Skeletal muscle cell (primary cell): ENCODE measurements at regions not wholly inside any gene's neighbourhood (a gene's known extent, or its start where the extent isn't known, plus 50 kb on each side); places are given as distances from the start of the nearest gene placed in this dataset.

Source experiments
- DNase-seq: peaks from one replicate; pipeline ENCODE4 v3.0.0-alpha.2; 2010; ENCODE audit warnings: low read depth
- H3K4me3 ChIP-seq: 2 replicates; pipeline ENCODE4 v1.5.1; 2011; ENCODE audit warnings: low read depth, mild to moderate bottlenecking, control low read depth, low read length, moderate library complexity

GRCh38 chrX:122667667-122668066 lies 516.4 kb upstream of the GRIA3 start:
- H3K4me3 ChIP-seq, result no peak overlapping the region
- DNase-seq, result no peak

- DNase-seq, result no peak
- H3K4me3 ChIP-seq, result no peak overlapping the region
These were observed 480.3 kb upstream of the GRIA3 start for GRCh38 chrX:122703762-122704161.

GRCh38 chrX:122739770-122740169 lies 444.3 kb upstream of the GRIA3 start:
- H3K4me3 ChIP-seq, result no peak overlapping the region
- DNase-seq, result no peak

DNA sequence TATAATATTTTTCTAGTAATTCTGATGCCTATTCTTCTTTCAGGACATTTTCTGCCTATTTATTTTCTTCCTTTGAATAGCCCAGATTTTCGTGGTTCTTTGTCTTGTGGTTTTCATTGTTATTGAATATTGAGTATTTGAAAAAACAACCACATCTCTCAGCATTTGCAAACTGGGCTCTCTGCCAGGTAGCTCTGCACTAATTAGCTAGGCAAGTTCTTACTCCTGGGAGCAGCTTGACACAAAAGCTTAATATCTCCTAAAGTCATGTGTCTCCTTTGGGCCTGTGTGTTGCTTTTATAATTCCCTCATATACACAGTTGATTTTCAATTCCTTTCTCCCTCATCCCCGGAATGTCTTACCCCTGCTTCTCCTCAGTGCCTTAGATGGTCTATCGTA lies 413.5 kb upstream of the GRIA3 start:
- DNase-seq, result no peak

GRCh38 chrX:122771933-122772332 lies 412.1 kb upstream of the GRIA3 start:
- DNase-seq, result no peak
- no peak overlapping the region for H3K4me3 ChIP-seq

More for the DNA sequence above, 413.5 kb upstream of the GRIA3 start:
- no peak overlapping the region for H3K4me3 ChIP-seq

DNA sequence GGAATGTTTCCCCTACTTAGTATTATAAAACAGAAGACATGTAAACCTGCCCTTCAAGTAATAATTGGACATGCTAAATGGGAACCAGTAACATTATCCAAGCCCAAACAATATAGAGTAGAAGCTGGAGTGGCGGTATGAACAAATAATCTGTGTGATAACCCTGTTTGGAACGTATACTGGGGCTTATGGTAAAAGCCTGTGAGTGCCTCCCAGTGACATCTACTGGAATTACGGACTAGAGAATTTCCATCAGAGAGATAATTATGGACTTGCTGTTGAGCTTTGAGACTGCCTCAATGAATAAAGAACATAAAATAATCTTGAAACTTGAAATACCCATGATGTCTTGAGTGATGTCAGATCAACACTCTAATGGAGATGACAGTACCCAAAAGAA lies 406.3 kb upstream of the GRIA3 start:
- DNase-seq, result no peak
- H3K4me3 ChIP-seq, result no peak overlapping the region

DNA sequence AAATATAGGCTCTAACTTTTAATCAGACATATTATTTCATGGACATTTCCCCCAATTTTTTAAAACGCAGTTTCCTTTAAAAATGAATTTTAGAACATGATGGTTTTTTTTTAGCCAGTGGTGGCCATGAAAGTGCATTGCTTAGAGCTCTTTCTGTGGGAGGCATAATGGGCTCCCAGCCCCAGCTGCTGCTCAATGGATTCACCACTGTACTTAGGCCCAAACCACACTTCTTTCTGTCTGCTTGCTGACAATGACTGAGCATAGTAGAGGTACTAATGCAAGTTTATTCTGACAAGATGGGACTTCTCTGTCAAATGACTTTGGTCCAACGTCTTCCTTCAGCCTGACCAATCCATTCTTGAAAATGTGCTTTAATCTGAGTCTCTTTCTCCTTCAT lies 400.2 kb upstream of the GRIA3 start:
- no peak overlapping the region for H3K4me3 ChIP-seq
- DNase-seq, result no peak

DNA sequence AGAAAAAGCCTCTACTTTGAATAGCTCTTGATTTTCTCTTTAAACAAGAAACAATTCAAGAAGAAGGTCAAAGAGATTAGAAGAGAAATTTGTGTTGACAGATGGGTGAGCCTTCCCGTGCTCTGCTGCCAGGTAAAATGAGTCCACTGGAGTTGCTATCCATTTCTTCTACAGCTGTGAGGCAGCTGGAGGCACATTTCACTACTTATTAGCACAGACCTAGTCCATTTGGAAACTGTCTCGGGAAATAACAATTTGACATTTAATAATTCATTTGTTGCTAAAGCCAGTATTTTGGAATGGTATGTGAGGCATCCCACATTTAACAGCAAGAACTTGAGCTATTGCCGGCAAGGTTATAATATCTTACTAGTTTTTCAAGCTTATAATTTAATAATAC lies 396.8 kb upstream of the GRIA3 start:
- no peak for DNase-seq

DNA sequence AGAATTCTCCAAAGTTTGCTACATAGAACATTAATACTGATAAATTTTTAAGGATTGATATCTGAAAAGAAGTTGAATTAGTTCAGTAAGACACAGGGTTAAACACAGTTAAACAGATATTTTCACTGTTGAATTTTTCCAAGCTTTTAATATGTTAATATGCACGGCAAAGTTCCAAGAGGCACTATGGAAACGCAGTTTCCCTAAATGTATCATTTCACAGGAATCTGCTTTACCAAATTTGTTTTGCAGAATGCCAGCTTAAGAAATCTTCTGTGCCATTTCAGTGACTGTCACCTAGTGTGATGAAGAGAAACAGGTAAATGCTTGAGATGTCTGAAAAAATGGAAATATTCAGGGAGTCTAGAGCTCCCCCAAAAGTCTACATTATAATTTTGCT lies 395.9 kb upstream of the GRIA3 start:
- no peak for DNase-seq
- no peak overlapping the region for H3K4me3 ChIP-seq

More for the DNA sequence above, 396.8 kb upstream of the GRIA3 start:
- no peak overlapping the region for H3K4me3 ChIP-seq

- no peak for DNase-seq
- no peak overlapping the region for H3K4me3 ChIP-seq
These were observed 393.5 kb upstream of the GRIA3 start for GRCh38 chrX:122790376-122791095.

DNA sequence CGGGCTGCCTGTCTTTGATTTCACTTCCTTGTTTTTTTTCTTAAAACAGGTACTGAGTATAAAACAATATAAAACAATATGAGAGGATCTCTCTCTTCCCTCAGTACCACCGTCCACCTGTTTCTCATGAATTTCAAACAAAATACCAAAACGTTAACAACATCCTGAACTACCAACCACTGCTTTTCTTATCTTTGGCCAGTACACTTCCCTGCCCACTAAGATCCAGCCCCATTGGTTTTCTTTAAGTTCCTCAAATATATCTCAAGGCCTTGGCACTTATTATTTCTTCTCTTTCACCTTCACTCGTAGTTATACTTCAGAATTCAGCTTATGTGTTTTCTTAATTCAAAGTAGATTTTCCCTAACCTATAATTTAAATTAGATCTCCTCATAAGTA lies 370.2 kb upstream of the GRIA3 start:
- no peak overlapping the region for H3K4me3 ChIP-seq
- DNase-seq, result no peak

GRCh38 chrX:122816288-122816687 lies 367.8 kb upstream of the GRIA3 start:
- no peak overlapping the region for H3K4me3 ChIP-seq
- no peak for DNase-seq

DNA sequence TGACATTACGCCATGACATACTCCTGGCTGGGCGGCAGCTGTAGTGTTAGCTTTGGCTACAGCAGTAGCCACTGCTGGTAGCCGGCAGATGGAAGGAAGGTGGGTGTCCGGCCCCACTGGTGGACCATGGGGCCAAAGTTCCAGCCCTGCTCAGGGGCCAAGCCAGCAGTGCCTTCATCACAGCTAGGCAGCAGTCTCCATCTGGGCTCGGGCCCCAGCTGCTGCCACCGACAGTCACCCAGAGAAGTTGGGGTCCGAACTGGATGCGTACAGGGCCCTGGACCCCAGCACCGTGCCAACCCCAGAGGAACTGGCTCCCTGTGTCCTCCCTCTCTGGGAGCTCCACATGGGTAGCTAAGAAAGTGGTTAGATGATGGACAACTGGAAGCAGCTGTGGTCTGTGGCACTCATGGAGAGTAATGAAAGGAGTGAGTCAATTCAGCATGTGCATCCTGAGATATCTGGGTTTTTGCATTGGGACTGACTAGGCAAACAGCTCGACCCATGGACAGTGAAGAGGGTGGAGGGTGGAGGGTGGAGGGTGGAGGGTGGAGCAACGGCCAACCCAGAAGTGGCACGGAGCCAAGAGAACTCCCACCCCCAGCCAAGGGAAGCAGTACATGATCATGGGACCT lies 366.6 kb upstream of the GRIA3 start:
- H3K4me3 ChIP-seq, result no peak overlapping the region
- DNase-seq, result no peak

GRCh38 chrX:122818068-122818467 lies 366.0 kb upstream of the GRIA3 start:
- no peak for DNase-seq
- no peak overlapping the region for H3K4me3 ChIP-seq

- no peak overlapping the region for H3K4me3 ChIP-seq
- DNase-seq, result no peak
These were observed 350.8 kb upstream of the GRIA3 start for GRCh38 chrX:122833230-122833629.

- no peak overlapping the region for H3K4me3 ChIP-seq
- no peak for DNase-seq
These were observed 348.2 kb upstream of the GRIA3 start for GRCh38 chrX:122835886-122836285.

- no peak for DNase-seq
- H3K4me3 ChIP-seq, result no peak overlapping the region
These were observed 333.8 kb upstream of the GRIA3 start for GRCh38 chrX:122850326-122850725.

DNA sequence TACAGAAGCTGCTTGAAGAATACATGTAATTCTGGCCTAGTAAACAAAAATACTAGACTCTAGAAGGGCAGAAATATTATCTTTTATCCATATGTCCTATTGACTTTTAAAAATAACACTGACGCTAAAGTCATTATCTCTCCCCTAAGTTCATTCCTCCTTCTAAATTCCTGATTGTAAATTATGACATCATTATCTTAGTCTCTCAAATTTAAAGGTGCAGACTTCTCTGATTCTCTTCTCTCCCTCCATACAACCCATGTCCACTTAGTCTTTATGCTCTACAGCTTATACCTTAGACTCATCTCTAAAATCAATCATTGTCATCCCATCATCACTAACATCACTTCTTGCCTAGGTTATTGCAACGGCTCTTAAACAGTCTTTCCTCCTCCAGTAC lies 327.9 kb upstream of the GRIA3 start:
- no peak for DNase-seq
- no peak overlapping the region for H3K4me3 ChIP-seq

GRCh38 chrX:122857734-122858133 lies 326.3 kb upstream of the GRIA3 start:
- DNase-seq, result no peak
- no peak overlapping the region for H3K4me3 ChIP-seq

DNA sequence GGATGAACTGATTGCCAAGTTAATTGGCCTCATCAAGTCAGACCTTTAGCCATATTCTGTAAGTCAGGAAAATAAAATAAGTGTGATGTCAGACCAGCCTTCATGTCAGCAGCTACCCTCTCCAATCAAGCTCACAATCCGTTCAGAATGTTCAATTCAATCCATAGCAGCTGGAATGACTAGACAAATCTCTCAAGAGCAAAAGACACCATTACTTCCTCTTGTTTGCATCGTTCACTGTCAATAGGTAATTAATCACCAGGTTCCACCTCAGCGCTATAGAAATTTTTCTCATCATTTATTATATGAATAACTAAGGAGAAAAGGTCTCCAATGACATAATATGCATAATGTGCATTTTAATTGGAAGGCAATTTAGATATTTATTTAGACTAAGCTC lies 321.0 kb upstream of the GRIA3 start:
- no peak for DNase-seq
- no peak overlapping the region for H3K4me3 ChIP-seq

- peak; percentile 76 for DNase-seq
These were observed 317.5 kb upstream of the GRIA3 start for GRCh38 chrX:122866532-122866931.

More at GRCh38 chrX:122866532-122866931, 317.5 kb upstream of the GRIA3 start:
- H3K4me3 ChIP-seq, result no peak overlapping the region
